H1 (cell line): ENCODE measurements at regions not wholly inside any gene's neighbourhood (a gene's known extent, or its start where the extent isn't known, plus 50 kb on each side); places are given as distances from the start of the nearest gene placed in this dataset.

Experiments used
- CBX5 ChIP-seq: fragments of 300-800, 300-1000 bp; sonication (generic); IDR thresholded peaks from 2 replicates; pipeline ENCODE4 v1.7.1; 2016; ENCODE audit warnings: antibody characterized with exemption, low read length, low read depth
- CHD1 ChIP-seq: IDR thresholded peaks from 2 replicates; pipeline ENCODE4 v1.6.1; 2012; ENCODE audit warnings: low read depth, low read length, improper control_type of control experiment
- JUN ChIP-seq: IDR thresholded peaks from 2 replicates; pipeline ENCODE4 v1.6.1; 2011; ENCODE audit warnings: low read depth, mild to moderate bottlenecking, improper control_type of control experiment, low read length
- NRF1 ChIP-seq: IDR thresholded peaks from 2 replicates; pipeline ENCODE4 v1.6.1; 2011; ENCODE audit warnings: mild to moderate bottlenecking, low read depth, low read length, improper control_type of control experiment
- SP2 ChIP-seq: IDR thresholded peaks from 2 replicates; pipeline ENCODE4 v1.6.1; 2012; ENCODE audit warnings: mild to moderate bottlenecking, low read length, inconsistent platforms
- TEAD4 ChIP-seq: IDR thresholded peaks from 2 replicates; pipeline ENCODE4 v1.6.1; 2012; ENCODE audit warnings: low read depth, low read length, inconsistent platforms, mixed read lengths
- TF ChIP-seq, protein P1 (sequence below), 3 experiments: IDR thresholded peaks; 1 replicate in 2 of 3; 2 replicates in 1 of 3; pipeline versions ENCODE4 v1.5.1 to v1.6.1; 2011; ENCODE audit warnings: low read length in 3 of 3, mild to moderate bottlenecking in 3 of 3, inconsistent platforms in 2 of 3, low read depth in 1 of 3, moderate library complexity in 1 of 3; ENCODE audit not compliant: insufficient read depth in 1 of 3; ENCODE audit errors: control extremely low read depth in 1 of 3

DNA sequence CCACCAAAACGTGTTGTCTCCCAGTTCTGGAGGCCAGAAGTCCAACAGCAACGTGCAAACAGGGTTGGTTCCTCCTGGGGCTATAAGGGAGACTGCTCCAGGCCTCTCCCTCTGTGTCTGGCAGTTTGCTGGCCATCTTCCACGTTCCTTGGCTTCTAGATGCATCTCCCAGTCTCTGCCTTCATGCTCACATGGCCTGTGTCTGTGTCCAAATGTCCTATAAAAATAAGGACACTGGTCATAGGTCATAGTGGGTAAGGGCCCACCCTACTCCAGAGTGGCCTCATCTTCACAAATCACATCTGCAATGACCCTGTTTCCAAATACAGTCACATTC is 69.4 kb upstream of the TAF1B start (continued):
- TF ChIP-seq CBX5 (no peak), TEAD4 (no peak), JUN (no peak), NRF1 (no peak), SP2 (no peak), CHD1 (no peak)
- TF ChIP-seq, protein P1, sequence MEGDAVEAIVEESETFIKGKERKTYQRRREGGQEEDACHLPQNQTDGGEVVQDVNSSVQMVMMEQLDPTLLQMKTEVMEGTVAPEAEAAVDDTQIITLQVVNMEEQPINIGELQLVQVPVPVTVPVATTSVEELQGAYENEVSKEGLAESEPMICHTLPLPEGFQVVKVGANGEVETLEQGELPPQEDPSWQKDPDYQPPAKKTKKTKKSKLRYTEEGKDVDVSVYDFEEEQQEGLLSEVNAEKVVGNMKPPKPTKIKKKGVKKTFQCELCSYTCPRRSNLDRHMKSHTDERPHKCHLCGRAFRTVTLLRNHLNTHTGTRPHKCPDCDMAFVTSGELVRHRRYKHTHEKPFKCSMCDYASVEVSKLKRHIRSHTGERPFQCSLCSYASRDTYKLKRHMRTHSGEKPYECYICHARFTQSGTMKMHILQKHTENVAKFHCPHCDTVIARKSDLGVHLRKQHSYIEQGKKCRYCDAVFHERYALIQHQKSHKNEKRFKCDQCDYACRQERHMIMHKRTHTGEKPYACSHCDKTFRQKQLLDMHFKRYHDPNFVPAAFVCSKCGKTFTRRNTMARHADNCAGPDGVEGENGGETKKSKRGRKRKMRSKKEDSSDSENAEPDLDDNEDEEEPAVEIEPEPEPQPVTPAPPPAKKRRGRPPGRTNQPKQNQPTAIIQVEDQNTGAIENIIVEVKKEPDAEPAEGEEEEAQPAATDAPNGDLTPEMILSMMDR (IDR thresholded peaks at IDR 0.05; ENCODE audit: control extremely low read depth in 1 of 3, insufficient read depth in 1 of 3, low read depth in 1 of 3, low read length in 3 of 3) = no peak
- TF ChIP-seq, all 59 proteins: peak for 0
